Liver (tissue), 8 donors: ENCODE measurements at regions not wholly inside any gene's neighbourhood (a gene's known extent, or its start where the extent isn't known, plus 50 kb on each side); places are given as distances from the start of the nearest gene placed in this dataset.

Experiments used
- DNase-seq: peaks from one replicate; pipeline ENCODE4 v3.0.0-alpha.2; 2017; ENCODE audit warnings: low spot score
- H3K27ac ChIP-seq, 2 donors: one replicate each; pipeline ENCODE4 v1.7.0; 2013; ENCODE audit warnings: inconsistent platforms in 2 of 2, low read length in 2 of 2, control low read depth in 1 of 2, low read depth in 1 of 2, mild to moderate bottlenecking in 1 of 2
- H3K27me3 ChIP-seq, 4 donors: one replicate each; pipeline versions ENCODE4 v1.6.1 to v1.7.0; 2013; ENCODE audit warnings: low read length in 3 of 4, inconsistent platforms in 1 of 4, mild to moderate bottlenecking in 1 of 4, moderate library complexity in 1 of 4; ENCODE audit not compliant: control insufficient read depth in 4 of 4, insufficient read depth in 4 of 4
- H3K36me3 ChIP-seq, 4 donors: one replicate each; pipeline versions ENCODE4 v1.6.1 to v1.7.0; 2013; ENCODE audit warnings: low read length in 3 of 4, mild to moderate bottlenecking in 3 of 4, low read depth in 1 of 4, moderate library complexity in 1 of 4; ENCODE audit not compliant: control insufficient read depth in 4 of 4, insufficient read depth in 3 of 4
- H3K4me1 ChIP-seq, 4 donors: one replicate each; pipeline versions ENCODE4 v1.6.1 to v1.7.0; 2013; ENCODE audit warnings: low read length in 3 of 4, mild to moderate bottlenecking in 3 of 4, moderate library complexity in 1 of 4; ENCODE audit not compliant: control insufficient read depth in 4 of 4, insufficient read depth in 4 of 4
- H3K4me3 ChIP-seq, 3 donors: one replicate each; pipeline versions ENCODE4 v1.6.1 to v1.7.0; 2013; ENCODE audit warnings: low read length in 3 of 3, control low read depth in 1 of 3, low read depth in 1 of 3, mild to moderate bottlenecking in 1 of 3
- H3K9ac ChIP-seq, 2 donors: one replicate each; pipeline ENCODE4 v1.7.0; 2013; ENCODE audit warnings: low read length in 2 of 2, mild to moderate bottlenecking in 2 of 2, moderate library complexity in 2 of 2, control low read depth in 1 of 2, low read depth in 1 of 2
- H3K9me3 ChIP-seq, 4 donors: one replicate each; pipeline versions ENCODE4 v1.6.1 to v1.7.0; 2013; ENCODE audit warnings: low read length in 3 of 4; ENCODE audit not compliant: control insufficient read depth in 4 of 4
- CTCF ChIP-seq: fragments of 150-350 bp; IDR thresholded peaks from 2 replicates; pipeline ENCODE4 v1.5.1; 2017; ENCODE audit warnings: improper control_type of control experiment, low read depth, low read length; ENCODE audit not compliant: missing input control
- EGR1 ChIP-seq, 2 donors: IDR thresholded peaks; 2 replicates each; pipeline ENCODE4 v1.6.1; 2016 to 2018; ENCODE audit warnings: antibody characterized with exemption in 2 of 2, low read depth in 2 of 2
- FOXA1 ChIP-seq: IDR thresholded peaks from 2 replicates; pipeline ENCODE4 v1.6.1; 2016; ENCODE audit warnings: antibody characterized with exemption
- FOXA2 ChIP-seq: IDR thresholded peaks from 2 replicates; pipeline ENCODE4 v1.6.1; 2016; ENCODE audit warnings: antibody characterized with exemption
- GABPA ChIP-seq, 2 donors: IDR thresholded peaks in 1 of 2; conservative IDR thresholded peaks in 1 of 2; 2 replicates each; pipeline ENCODE4 v1.6.1; 2016; ENCODE audit warnings: antibody characterized with exemption in 2 of 2, mild to moderate bottlenecking in 1 of 2, moderate library complexity in 1 of 2
- HNF4A ChIP-seq, 2 donors: conservative IDR thresholded peaks; 2 replicates each; pipeline ENCODE4 v1.6.1; 2016; ENCODE audit warnings: antibody characterized with exemption in 2 of 2, mild to moderate bottlenecking in 2 of 2
- HNF4G ChIP-seq: IDR thresholded peaks from 2 replicates; pipeline ENCODE4 v1.6.1; 2016; ENCODE audit warnings: antibody characterized with exemption
- JUND ChIP-seq, 2 donors: IDR thresholded peaks; 2 replicates each; pipeline ENCODE4 v1.6.1; 2016; ENCODE audit warnings: antibody characterized with exemption in 2 of 2
- MAX ChIP-seq: IDR thresholded peaks from 2 replicates; pipeline ENCODE4 v1.6.1; 2016; ENCODE audit warnings: antibody characterized with exemption
- NR2F2 ChIP-seq: IDR thresholded peaks from 2 replicates; pipeline ENCODE4 v1.6.1; 2016; ENCODE audit warnings: antibody characterized with exemption
- RAD21 ChIP-seq, 2 donors: IDR thresholded peaks; 2 replicates each; pipeline ENCODE4 v1.6.1; 2016; ENCODE audit warnings: antibody characterized with exemption in 2 of 2, mild to moderate bottlenecking in 2 of 2
- RXRA ChIP-seq, 2 donors: IDR thresholded peaks; 2 replicates each; pipeline ENCODE4 v1.6.1; 2017 to 2018; ENCODE audit warnings: antibody characterized with exemption in 2 of 2, mild to moderate bottlenecking in 1 of 2
- SP1 ChIP-seq: IDR thresholded peaks from 2 replicates; pipeline ENCODE4 v1.6.1; 2018; ENCODE audit warnings: antibody characterized with exemption, mild to moderate bottlenecking
- TAF1 ChIP-seq: conservative IDR thresholded peaks from 2 replicates; pipeline ENCODE4 v1.6.1; 2016; ENCODE audit warnings: antibody characterized with exemption, mild to moderate bottlenecking
- YY1 ChIP-seq: IDR thresholded peaks from 2 replicates; pipeline ENCODE4 v1.6.1; 2016; ENCODE audit warnings: antibody characterized with exemption, mild to moderate bottlenecking
- ZBTB33 ChIP-seq: IDR thresholded peaks from 2 replicates; pipeline ENCODE4 v1.6.1; 2016; ENCODE audit warnings: antibody characterized with exemption
- WGBS: extraction: QIAGEN DNeasy Blood & Tissue Kit; methylation state at CpG from one replicate; pipeline ENCODE4 v1.1.7; 2013; 5-methylcytosine and 5-hydroxymethylcytosine counted together
- TF ChIP-seq, protein P1 (sequence below): IDR thresholded peaks from 2 replicates; pipeline ENCODE4 v1.6.1; 2016; ENCODE audit warnings: antibody characterized with exemption
- TF ChIP-seq, protein P2 (sequence below): IDR thresholded peaks from 2 replicates; pipeline ENCODE4 v1.6.1; 2016; ENCODE audit warnings: antibody characterized with exemption, mild to moderate bottlenecking
- donor health status: healthy.
- donor health status: healthy.
- donor health status: healthy.
- donor health status: healthy.
- donor health status: healthy.

DNA sequence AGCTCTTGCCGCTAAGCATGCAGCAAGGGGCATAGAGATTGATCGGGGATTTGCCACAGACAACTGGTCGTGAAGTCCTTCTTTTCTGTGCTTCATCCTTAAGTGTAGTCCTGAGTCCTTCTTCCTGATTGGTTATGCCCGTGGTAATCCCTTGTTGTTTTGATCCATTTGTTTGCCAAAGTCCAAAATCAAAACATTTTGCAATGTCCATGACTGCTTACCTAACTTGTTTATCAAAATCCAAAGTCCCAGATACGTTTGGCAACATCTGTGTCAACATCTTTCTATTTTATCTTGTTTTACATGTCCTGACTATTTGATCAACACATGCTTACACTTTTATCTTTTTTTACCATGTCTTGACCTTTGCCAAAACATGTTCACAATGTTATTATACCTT, 229.0 kb upstream of the ZNF804A start:
- Histone ChIP-seq H3K4me1 (peaks cover 0 to 6% (median 0%) of the 10 kb centered on the region in 4 donors), H3K9me3 (peaks cover 0 to 7% (median 2%) of the 10 kb centered on the region in 4 donors), H3K4me3 (peak overlapping the region in 2 of 3 donors; percentile 42 to 53), H3K27me3 (no peaks in the 10 kb centered on the region), H3K27ac (peak overlapping the region; percentile 66 to 86), H3K36me3 (no peaks in the 10 kb centered on the region), H3K9ac (peak overlapping the region in 1 of 2 donors; percentile 63)
- no peak for TF ChIP-seq EGR1 (IDR thresholded peaks at IDR 0.05; ENCODE audit: low read depth in 2 of 2)
- TF ChIP-seq YY1 = peak; percentile 72
- TF ChIP-seq, protein P1, sequence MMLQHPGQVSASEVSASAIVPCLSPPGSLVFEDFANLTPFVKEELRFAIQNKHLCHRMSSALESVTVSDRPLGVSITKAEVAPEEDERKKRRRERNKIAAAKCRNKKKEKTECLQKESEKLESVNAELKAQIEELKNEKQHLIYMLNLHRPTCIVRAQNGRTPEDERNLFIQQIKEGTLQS = no peak
- peak; percentile 73 to 86 for TF ChIP-seq RXRA (IDR thresholded peaks at IDR 0.05)
- peak; percentile 97 for TF ChIP-seq FOXA1
- TF ChIP-seq FOXA2 = peak; percentile 96
- TF ChIP-seq ZBTB33 = peak; percentile 87
- peak in 1 of 2 donors; percentile 16 for TF ChIP-seq GABPA (IDR thresholded peaks at IDR 0.05 in 1 of 2, conservative IDR thresholded peaks at IDR 0.05 in 1 of 2)
- TF ChIP-seq, protein P2, sequence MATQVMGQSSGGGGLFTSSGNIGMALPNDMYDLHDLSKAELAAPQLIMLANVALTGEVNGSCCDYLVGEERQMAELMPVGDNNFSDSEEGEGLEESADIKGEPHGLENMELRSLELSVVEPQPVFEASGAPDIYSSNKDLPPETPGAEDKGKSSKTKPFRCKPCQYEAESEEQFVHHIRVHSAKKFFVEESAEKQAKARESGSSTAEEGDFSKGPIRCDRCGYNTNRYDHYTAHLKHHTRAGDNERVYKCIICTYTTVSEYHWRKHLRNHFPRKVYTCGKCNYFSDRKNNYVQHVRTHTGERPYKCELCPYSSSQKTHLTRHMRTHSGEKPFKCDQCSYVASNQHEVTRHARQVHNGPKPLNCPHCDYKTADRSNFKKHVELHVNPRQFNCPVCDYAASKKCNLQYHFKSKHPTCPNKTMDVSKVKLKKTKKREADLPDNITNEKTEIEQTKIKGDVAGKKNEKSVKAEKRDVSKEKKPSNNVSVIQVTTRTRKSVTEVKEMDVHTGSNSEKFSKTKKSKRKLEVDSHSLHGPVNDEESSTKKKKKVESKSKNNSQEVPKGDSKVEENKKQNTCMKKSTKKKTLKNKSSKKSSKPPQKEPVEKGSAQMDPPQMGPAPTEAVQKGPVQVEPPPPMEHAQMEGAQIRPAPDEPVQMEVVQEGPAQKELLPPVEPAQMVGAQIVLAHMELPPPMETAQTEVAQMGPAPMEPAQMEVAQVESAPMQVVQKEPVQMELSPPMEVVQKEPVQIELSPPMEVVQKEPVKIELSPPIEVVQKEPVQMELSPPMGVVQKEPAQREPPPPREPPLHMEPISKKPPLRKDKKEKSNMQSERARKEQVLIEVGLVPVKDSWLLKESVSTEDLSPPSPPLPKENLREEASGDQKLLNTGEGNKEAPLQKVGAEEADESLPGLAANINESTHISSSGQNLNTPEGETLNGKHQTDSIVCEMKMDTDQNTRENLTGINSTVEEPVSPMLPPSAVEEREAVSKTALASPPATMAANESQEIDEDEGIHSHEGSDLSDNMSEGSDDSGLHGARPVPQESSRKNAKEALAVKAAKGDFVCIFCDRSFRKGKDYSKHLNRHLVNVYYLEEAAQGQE = peak; percentile 63
- TF ChIP-seq HNF4A (conservative IDR thresholded peaks at IDR 0.05) = peak; percentile 99
- TF ChIP-seq HNF4G = peak; percentile 96
- no peak for TF ChIP-seq CTCF
- TF ChIP-seq SP1 = peak; percentile 83
- TF ChIP-seq TAF1 = no peak
- peak; percentile 64 to 72 for TF ChIP-seq JUND (IDR thresholded peaks at IDR 0.05)
- TF ChIP-seq MAX = peak; percentile 50
- TF ChIP-seq RAD21 (IDR thresholded peaks at IDR 0.05) = peak; percentile 45 to 54
- peak; percentile 39 for TF ChIP-seq NR2F2
- 33% methylated on average over 5 of the region's 5 CpGs for WGBS
- no peak for DNase-seq
